Fibroblast of peridontal ligament (primary cell): ENCODE measurements at regions not wholly inside any gene's neighbourhood (a gene's known extent, or its start where the extent isn't known, plus 50 kb on each side); places are given as distances from the start of the nearest gene placed in this dataset.

Experiments used
- DNase-seq: peaks from one replicate; pipeline ENCODE4 v3.0.0-alpha.2; 2010; ENCODE audit errors: extremely low read depth

DNA sequence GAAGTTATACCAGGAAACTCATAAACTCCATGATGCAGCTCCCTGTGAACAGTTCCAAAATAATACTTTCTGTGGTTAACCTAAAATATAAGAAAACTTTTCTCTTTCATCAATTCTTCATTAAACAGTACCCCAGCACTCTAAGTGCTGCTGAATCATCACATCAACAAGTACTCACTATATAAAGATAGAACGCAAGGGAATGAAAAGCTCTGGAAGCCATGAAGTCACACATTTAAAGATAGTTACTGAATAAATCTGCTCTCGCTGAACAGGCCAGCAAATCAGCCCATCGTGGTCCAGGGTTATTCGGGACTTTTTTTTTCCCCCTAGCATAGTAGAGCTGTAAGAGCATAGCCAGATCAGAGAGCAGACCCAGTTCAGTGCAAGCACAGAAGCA lies 254.3 kb downstream of the IPMK start:
- no peak for DNase-seq

DNA sequence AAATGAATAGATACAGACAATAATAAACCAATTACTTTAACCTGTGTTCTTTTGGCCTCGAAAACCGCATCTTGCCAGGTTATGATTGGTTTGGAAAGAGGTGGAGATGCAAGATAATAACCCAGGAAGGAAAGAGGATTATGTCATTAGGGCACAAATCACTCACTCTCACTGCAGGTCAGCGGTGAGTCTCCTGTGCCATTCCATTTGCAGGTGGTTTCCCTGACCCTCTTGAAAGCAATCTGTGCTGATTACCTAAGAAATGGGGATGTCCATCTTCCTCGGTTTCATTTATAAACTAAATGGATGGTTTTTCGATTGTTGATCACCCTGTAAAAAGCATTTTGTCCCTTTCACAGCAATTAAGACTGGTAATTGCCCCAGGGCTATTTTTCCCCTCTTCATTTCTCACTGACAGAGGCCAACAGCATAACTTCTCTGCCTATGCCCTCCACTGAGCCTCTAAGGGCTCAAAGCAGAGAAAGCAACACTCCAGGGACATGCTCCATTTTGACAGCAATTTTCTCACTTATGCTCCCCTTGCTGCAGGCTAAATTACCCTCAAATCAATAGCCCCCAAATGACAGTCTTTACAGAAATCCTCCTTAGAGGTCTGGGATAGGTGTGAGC lies 257.5 kb downstream of the IPMK start:
- no peak for DNase-seq

DNA sequence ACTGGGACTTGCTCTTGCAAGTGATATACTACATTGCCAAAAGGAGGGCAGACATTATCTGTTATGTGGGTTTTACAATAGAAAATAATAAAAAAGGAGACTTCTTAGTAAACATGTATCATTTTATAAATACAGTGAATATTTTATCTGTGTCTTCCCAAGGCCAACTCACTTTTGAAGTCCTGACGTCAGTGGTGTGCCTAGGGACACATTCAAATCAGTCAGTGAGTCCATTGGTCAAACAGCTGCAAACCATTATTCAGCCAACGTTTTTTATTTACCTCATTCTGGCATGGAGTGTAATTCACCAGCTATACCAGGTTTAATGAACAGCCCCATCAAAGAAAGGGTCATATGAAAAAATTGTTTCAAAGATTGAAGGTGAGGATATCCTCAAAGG lies 263.7 kb downstream of the IPMK start:
- no peak for DNase-seq

DNA sequence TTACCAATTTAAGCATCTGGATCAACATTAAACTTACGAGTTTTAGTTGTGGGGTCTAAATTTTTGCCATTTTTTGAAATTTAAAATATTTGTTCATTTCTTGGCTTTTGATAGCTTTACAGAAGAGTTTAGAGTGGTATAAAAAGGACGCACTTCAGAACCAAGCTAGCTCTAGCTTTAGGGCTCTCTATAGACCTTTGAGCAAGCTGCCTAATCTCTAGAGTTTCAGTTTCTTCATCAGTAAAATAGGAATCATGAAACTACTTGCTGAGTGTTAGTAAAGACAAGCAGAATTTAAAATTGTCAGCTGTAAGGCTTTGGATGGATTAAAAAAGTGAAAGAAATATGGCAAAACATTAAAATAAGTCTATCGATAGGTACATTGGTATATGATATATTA lies 266.5 kb downstream of the IPMK start:
- no peak for DNase-seq

DNA sequence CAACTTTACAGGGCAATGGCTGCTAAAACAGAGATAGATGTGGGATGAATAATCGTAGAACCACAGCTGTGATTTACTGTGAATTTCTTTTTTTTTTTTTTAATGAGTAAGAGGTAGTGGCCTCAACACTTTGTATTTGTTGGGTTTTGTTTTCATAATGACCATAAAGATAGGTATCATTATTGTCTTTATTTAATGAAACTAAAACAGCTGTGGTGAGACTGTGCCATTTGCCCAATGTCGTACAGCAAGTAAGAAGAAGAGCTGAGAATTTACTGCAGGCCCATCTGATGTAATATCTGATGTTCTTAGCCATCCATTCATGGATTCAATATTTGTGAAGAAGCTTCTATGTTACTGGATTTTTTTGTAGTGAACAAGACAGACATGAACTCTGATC lies 271.2 kb downstream of the IPMK start:
- no peak for DNase-seq

DNA sequence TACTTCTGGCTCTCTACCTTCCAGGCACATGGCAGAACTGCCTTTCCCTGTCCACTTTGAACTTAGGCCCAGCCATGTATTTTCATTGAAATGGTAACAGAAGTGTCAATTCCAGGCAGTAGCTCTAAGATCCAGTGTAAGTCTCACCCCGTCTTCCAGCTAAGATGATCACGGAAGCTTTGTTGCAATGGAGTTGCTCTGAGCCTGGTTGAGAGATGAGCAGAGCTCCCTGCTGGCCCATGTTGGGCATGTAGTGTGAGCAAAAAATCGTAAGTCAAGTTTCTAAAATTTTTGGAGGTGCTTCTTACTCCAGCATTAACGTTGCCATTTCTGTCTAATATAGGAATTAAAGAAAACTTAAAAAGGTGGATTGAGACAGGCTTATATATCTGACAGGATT lies 274.4 kb downstream of the IPMK start:
- DNase-seq, result no peak

DNA sequence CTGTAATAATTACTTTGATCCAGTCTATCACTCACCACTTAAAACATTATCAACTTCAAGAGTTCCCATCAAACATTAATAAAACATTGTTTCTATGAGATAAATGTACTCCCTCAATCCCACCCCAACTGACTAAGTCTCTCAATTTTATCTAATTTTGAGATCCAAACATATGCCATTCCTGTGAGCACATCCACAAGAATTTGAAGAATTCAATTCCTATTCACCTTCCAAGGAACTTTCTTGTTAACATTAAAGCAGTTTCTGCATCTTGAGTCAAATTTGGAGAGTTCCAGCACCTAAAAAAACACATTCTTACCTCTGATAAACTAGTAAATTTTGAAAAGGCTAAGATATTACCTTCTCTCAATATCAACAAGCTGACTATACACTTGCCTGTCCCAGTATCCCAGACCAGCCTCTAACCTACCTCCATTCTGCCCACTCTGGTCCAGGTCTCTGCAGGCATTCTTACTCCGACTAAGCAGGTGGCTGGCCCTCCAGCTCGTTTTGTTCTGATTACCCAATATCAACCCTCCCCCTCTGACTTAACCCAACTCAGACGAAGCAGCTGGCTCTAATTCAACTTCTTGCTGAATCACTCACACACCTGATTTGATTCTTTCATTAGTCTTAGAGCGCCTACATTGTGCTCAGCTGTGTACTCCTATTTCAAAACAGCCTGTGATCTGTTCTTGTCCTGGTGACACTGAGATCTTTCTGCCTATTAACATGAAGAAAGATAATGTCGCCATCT lies 275.2 kb downstream of the IPMK start:
- no peak for DNase-seq

DNA sequence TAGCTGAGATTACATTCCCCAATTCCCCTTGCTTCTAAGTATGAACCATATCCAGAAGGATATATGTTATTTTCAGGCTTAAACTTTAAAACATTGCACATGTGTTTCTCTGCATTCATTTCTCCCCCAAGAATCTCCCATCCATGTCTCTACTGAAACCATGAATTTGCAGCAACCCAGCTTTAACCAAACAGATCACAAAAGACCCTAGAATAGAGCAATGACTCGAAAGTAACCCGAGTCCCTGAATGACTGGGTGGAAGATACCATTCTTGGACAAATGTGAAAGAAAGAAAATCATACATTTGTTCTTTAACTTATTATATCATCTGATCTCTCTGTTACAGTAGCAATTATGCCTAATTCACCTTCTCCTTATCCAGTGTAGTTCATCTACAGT lies 278.7 kb downstream of the IPMK start:
- no peak for DNase-seq

DNA sequence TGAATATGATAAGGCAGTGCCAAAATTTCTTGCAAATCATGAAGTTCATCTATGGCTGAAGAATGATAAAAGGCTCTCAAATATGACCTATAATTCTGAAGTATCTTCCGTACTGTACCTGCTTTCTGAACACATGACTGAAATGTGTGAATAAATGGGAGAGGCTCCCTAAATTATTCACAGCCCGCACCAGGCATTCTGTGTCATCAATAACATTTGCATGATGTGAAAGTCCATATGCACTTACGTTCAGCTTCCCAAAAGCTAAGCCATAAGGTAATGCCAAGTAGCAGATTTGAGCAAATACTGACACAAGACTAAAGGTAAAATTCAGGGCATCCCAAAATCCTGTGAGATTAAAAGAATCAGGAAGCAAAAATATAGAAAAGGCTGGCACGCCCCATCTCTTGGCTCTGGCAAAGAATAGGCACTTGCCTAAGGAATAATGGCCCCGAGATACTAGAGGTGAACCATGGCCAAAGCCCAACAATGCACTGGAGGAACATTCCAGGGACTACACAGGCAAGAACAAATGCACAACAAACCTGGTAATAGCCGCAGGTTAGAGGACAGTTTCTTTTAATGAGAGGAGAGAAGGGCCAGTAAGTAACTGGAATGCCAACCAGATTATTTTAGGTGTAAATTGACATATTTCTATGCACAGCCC lies 280.5 kb downstream of the IPMK start:
- no peak for DNase-seq

DNA sequence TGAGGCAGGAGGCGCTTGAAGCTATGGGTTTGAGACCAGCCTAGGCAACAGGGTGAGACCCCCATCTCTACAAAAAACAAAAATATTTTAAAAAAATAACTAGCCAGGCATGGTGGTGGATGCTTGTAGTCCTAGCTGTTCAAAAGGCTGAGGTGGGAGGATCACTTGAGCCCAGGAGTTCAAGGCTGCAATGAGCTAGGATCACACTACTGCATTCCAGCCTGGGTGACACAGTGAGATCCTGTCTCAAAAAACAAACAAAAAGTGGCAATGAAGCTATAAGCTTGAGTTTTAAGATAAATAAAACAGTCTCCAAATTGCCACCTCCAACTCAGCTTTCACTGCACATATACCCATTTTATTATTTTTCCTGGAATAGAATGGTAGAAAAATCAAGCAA lies 281.3 kb downstream of the IPMK start:
- no peak for DNase-seq

DNA sequence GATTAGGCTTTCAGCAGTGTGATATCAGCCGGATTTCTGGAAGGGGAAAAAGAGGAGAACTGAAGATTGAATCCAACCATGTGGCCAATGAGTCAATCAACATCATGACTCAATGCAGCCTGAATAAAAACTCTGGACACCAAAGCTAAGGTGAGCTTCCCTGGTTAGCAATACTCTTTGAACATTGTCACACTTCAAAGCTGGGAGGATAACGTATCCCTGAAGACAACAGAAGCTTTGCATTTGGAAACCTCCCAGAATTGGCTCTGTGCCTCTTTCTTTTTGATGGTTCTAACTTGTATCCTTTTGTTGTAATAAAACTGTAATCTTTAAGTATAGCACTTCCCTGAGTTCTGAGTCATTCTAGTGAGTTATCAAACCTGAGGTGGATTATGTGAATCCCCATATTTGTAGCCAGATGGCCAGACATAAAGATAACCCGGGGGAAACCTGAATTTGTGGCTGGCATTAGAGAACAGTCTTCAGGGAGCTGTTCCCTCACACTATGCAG lies 284.4 kb downstream of the IPMK start:
- DNase-seq, result no peak

DNA sequence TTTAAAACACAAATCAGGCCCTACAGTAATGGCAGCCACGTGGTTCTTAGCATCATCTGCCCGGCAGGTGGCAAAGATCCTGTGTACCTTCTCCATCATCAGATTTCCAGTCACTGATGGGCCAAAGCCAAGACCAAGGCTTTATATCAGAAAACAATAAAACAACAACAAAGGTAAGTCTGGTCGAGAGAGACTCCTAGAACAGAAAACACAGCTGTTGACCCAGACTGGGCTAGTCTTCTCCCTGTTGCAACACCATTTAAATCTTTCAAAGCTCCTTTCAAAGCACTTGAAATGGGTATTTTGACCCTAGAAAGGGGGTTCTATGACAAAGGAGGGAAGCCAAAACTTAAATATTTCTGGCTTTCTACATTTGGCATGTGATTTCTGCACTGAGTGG lies 285.6 kb downstream of the IPMK start:
- no peak for DNase-seq

DNA sequence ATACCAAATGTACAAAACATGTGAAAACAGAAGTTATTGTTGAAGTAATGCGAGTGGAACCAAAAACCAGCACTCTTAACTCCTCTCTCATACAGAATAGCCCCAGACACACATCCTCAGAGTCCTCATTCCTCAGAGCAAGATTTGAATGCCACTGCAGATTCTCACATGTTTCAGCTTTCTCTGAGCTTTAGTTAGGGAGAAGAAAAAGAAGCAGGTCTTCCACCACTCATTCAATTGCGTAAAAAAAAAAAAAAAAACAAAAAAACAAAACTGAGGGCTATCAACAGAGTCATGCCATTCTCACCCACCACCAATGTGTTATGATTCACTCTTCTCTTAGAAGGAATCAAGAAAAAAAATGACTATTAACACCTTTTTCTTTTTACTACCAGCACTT lies 287.7 kb downstream of the IPMK start:
- DNase-seq, result no peak

DNA sequence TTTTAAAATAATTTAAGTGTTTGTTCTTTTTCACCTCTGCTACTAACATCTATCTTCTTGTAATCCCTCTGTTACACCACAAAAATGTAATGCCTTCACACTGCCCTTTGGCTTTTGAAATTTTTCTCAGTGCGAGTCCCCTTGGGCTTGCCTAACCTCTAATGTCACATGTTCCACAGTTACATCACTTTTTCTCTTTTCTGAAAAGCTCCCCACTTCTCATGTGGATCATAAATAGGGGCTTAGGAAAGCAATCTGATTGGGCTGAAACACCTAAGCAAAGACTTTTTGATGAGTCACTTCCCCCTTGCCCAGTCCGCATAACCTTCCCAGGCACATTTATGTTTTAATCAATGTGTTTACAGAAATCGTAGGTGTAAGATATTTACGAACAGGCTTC lies 288.2 kb downstream of the IPMK start:
- DNase-seq, result peak; percentile 6

DNA sequence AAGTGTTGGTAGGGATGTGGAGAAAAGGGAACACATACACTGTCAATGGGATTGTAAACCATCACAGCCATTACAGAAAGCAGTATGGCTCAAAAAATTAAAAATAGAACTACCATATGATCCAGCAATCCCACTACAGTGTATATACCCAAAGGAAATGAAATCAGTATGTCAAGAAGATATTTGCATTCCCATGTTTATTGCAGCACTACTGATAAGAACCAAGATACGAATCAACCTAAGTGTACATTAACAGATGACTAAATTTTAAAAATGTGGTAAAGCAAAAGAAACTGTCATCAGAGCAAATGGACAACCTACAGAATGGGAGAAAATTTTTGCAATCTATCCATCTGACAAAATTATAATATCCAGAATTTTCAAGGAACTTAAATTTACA lies 290.4 kb downstream of the IPMK start:
- no peak for DNase-seq

DNA sequence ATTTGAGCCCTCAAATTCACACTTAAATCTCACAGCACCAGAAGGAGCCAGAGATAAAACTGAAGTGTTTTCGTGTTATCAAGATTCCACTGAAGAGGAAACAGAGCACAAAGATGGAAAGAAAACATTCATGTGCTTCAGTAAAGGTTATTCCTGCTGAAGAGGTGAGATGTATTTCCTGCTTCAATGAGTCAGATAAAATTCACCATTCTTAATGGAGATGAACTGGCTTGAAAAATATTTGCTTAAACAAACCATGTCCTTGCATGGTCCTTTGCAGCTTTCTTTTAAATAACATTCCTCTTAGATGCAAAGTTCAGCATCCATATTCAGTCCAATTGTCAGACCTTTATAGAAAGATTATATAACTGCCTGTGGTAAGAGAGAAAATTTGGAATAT lies 294.2 kb downstream of the IPMK start:
- DNase-seq, result no peak

DNA sequence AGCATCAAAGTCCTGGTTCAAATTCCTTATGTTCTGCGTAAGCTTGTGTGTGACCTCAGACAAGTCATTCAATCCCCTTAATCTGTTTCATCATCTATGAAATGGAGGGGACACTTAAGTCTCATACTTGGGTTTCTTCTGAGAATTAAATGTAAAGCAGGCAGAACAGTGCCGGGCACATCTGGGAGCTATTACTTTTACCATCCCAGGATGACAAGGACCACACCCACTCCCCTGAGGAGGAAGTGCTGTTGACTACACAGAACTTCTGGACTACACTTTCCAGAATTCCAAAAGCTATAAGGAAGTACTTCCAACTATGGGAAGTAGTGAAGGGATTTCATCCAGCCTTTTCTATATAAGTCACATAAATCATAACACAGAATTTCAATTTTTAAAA lies 294.9 kb downstream of the IPMK start:
- peak; percentile 21 for DNase-seq

DNA sequence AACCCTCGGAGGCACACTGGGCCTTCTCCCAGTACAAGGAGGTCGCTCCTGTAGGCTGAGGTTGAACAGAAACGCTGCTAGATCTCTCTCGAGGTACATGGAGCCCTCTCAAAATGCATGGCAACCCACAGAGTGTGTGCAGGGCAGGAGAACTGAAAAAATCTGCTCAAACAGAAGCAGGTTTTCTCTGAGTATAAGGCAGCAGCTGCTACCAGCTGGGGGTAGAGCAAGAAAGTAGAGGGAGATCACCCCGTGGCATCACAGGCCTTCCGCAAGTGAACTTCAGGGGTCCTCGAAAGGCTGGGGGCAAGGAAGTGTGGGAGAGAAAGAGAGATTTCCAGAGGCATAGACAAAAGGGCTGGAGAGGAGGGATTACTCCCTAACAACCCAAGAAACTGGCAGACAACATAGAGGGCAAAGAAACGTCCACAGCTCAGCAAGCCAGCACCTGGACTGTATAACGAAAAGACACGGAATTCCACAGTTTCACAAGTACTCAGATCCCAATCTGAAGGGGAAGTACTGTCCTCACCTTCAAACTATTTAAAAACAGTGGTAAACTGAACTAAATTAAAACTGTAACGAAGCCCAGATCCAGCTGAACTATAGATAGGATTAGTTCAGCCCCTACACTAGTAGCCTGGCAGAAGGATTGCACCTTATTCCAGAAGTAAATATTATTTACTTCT lies 299.2 kb downstream of the IPMK start:
- DNase-seq, result no peak

DNA sequence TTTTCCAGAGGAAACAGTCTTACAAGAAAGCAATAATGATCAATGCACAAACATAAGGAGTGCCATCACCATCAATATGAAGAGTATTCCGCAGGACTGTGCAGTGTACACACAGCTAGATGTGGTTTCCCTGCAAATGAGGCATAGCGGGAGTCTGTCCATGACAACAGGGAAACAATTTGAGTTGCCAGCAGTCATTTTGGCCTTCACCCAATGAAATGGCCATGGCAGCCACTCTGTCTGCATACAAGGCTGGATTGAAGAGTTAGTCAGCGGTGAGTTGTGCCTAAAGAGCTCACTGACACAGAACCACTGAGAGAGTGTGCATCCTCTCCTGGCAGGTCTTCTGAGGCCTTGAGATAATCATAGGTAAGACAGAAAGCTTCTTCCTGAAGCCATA lies 303.3 kb downstream of the IPMK start:
- DNase-seq, result peak; percentile 70

DNA sequence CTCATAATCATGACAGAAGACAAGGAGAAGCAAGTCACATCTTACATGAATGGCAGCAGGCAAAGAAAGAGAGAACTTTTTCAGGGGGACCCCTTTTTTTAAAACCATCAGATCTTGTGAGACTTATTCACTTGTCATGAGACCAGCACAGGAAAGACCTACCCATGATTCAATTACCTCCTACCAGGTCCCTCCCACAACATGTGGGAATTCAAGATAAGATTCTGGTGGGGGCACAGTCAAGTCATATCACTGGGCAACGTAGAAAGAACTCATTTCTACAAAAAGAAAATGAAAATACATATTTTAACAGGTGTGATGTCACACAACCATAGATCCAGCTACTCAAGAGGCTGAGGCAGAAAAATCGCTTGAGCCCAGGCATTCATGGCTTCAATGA lies 304.1 kb downstream of the IPMK start:
- no peak for DNase-seq

DNA sequence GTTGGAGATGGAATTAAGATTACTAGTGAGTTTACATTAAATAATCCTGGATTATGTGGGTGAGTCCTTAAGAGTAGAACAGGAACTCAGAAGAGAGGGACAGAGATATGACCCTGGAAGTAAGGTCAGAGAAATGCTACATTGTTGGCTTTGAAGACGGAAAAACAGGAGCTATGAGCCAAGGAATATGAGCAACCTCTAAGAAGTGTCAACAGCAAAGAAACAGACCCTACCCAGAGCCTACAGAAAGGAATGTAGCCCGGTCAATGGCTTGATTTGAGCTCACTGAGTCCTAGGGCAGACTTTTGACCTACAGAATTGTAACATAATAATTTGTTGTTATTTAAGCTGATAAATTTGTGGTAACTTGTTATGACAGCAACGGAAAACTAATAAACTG lies 304.9 kb downstream of the IPMK start:
- DNase-seq, result no peak

DNA sequence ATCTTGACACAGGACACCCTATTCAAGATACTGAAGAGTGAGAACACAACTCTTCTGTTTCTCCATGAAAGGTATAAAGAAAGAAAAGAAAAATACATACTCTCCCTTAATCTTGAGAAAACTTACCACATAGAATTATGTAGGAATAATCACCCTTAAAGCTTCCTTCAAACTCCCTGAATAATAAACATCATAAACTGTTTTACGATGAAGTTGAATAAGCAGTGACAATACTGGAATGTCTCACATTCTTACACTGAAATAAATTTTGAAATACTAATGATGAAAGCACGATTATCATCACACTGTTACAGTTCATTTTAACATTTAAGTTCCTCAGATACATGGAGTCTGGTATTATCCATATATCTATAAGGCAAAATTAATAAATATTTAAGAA lies 306.2 kb downstream of the IPMK start:
- DNase-seq, result no peak

DNA sequence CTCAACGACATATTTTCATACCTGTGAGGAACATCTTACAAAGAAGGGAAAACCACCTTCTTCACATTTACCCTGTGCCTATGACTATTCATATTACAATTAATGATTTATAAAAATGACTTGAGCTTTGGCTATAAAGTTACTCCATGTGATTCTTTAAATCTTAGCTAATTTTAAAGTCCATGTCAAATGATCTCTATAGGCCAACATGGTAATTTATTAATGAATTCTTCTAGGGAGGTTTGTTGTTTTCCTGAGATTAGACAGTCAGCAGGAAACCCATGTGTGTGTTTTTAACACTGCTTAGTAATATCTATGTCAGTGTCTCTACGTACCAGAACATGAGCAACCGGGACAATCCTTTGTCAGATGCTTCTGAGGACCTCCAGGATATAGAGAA lies 307.3 kb downstream of the IPMK start:
- DNase-seq, result no peak
